NCI-H748 (cell line): ENCODE measurements at regions not wholly inside any gene's neighbourhood (a gene's known extent, or its start where the extent isn't known, plus 50 kb on each side); places are given as distances from the start of the nearest gene placed in this dataset.

Source experiments
- DNase-seq: peaks from one replicate; lab custom pipeline; 2025; ENCODE audit not compliant: unreplicated experiment; lab: John Stamatoyannopoulos, UW

- DNase-seq: peak; percentile 98
Measured at GRCh38 chr5:4661326-4661725, 478.8 kb upstream of the ADAMTS16 start.

GRCh38 chr5:4661836-4662235, 478.3 kb upstream of the ADAMTS16 start:
- DNase-seq: no peak

GRCh38 chr5:4662756-4663155, 477.4 kb upstream of the ADAMTS16 start:
- peak; percentile 76 for DNase-seq

GRCh38 chr5:4665911-4666310, 474.2 kb upstream of the ADAMTS16 start:
- DNase-seq: no peak

GRCh38 chr5:4674166-4674565, 466.0 kb upstream of the ADAMTS16 start:
- no peak for DNase-seq

GRCh38 chr5:4676934-4677333, 463.2 kb upstream of the ADAMTS16 start:
- DNase-seq: no peak

- DNase-seq: no peak
Measured at GRCh38 chr5:4684946-4685345, 455.2 kb upstream of the ADAMTS16 start.

GRCh38 chr5:4698596-4698995, 441.5 kb upstream of the ADAMTS16 start:
- DNase-seq: no peak

- no peak for DNase-seq
Measured at GRCh38 chr5:4699592-4699991, 440.5 kb upstream of the ADAMTS16 start.

- DNase-seq: peak; percentile 94
Measured at GRCh38 chr5:4700069-4700468, 440.1 kb upstream of the ADAMTS16 start.

- no peak for DNase-seq
Measured at GRCh38 chr5:4700871-4701270, 439.3 kb upstream of the ADAMTS16 start.

- no peak for DNase-seq
Measured at GRCh38 chr5:4703931-4704458, 436.1 kb upstream of the ADAMTS16 start.

- no peak for DNase-seq
Measured at GRCh38 chr5:4704951-4705350, 435.2 kb upstream of the ADAMTS16 start.

- DNase-seq: peak; percentile 31
Measured at GRCh38 chr5:4716781-4717180, 423.3 kb upstream of the ADAMTS16 start.

- no peak for DNase-seq
Measured at GRCh38 chr5:4717446-4717845, 422.7 kb upstream of the ADAMTS16 start.

GRCh38 chr5:4720831-4721230, 419.3 kb upstream of the ADAMTS16 start:
- DNase-seq: no peak

- DNase-seq: no peak
Measured at GRCh38 chr5:4722886-4723285, 417.2 kb upstream of the ADAMTS16 start.

- peak; percentile 27 for DNase-seq
Measured at GRCh38 chr5:4725594-4725993, 414.5 kb upstream of the ADAMTS16 start.

- DNase-seq: no peak
Measured at GRCh38 chr5:4730279-4730678, 409.9 kb upstream of the ADAMTS16 start.

- DNase-seq: no peak
Measured at GRCh38 chr5:4734348-4734747, 405.8 kb upstream of the ADAMTS16 start.

- DNase-seq: no peak
Measured at GRCh38 chr5:4735261-4735660, 404.9 kb upstream of the ADAMTS16 start.

- DNase-seq: no peak
Measured at GRCh38 chr5:4737868-4738267, 402.3 kb upstream of the ADAMTS16 start.

GRCh38 chr5:4738298-4738697, 401.8 kb upstream of the ADAMTS16 start:
- DNase-seq: no peak

GRCh38 chr5:4740156-4740555, 400.0 kb upstream of the ADAMTS16 start:
- DNase-seq: peak; percentile 22
